MM.1S (cell line): ENCODE measurements at regions not wholly inside any gene's neighbourhood (a gene's known extent, or its start where the extent isn't known, plus 50 kb on each side); places are given as distances from the start of the nearest gene placed in this dataset.

ENCODE experiments used
- DNase-seq: peaks from one replicate; pipeline ENCODE4 v3.0.0-alpha.2; 2015
- H2AFZ ChIP-seq: fragments of 300-600 bp; sonication (generic); 2 replicates; pipeline ENCODE4 v1.6.0; 2016; ENCODE audit warnings: antibody characterized with exemption, low read length
- H3F3A ChIP-seq: fragments of 300-600 bp; sonication (generic); 2 replicates; pipeline ENCODE4 v1.6.1; 2016; ENCODE audit warnings: mild to moderate bottlenecking, antibody characterized with exemption, low read length, moderate library complexity, mixed read lengths; ENCODE audit not compliant: insufficient read depth
- H3K27ac ChIP-seq: fragments of 300-600 bp; sonication (generic); 2 replicates; pipeline ENCODE4 v1.5.1; 2016; ENCODE audit warnings: mild to moderate bottlenecking, low read length
- H3K27me3 ChIP-seq: fragments of 300-600 bp; sonication (generic); replicated peaks from 2 replicates; pipeline ENCODE4 v1.6.0; 2016; ENCODE audit warnings: low read length; ENCODE audit not compliant: insufficient read depth
- H3K36me3 ChIP-seq: fragments of 300-600 bp; sonication (generic); replicated peaks from 2 replicates; pipeline ENCODE4 v1.6.1; 2016; ENCODE audit warnings: mild to moderate bottlenecking, low read length, mixed read lengths; ENCODE audit not compliant: insufficient read depth
- H3K4me1 ChIP-seq: fragments of 300-600 bp; sonication (generic); 2 replicates; pipeline ENCODE4 v1.6.1; 2016; ENCODE audit warnings: low read length, mixed read lengths
- H3K4me2 ChIP-seq: fragments of 300-600 bp; sonication (generic); 2 replicates; pipeline ENCODE4 v1.6.0; 2016; ENCODE audit warnings: low read depth, low read length
- H3K4me3 ChIP-seq: fragments of 300-600 bp; sonication (generic); 2 replicates; pipeline ENCODE4 v1.5.1; 2016; ENCODE audit warnings: low read length, mixed read lengths
- H3K79me2 ChIP-seq: fragments of 300-600 bp; sonication (generic); 2 replicates; pipeline ENCODE4 v1.6.1; 2016; ENCODE audit warnings: mixed run types, low read length, mixed read lengths
- H3K9ac ChIP-seq: fragments of 300-600 bp; sonication (generic); 2 replicates; pipeline ENCODE4 v1.6.1; 2016; ENCODE audit warnings: low read length, mixed read lengths
- H3K9me2 ChIP-seq: fragments of 300-600 bp; sonication (generic); replicated peaks from 2 replicates; pipeline ENCODE4 v1.6.1; 2016; ENCODE audit warnings: mild to moderate bottlenecking, low read length, mixed read lengths; ENCODE audit not compliant: insufficient read depth
- H3K9me3 ChIP-seq: fragments of 300-600 bp; sonication (generic); replicated peaks from 2 replicates; pipeline ENCODE4 v1.6.1; 2016; ENCODE audit warnings: mild to moderate bottlenecking, low read length, mixed read lengths; ENCODE audit not compliant: insufficient read depth
- H4K20me1 ChIP-seq: fragments of 300-600 bp; sonication (generic); 2 replicates; pipeline ENCODE4 v1.6.1; 2016; ENCODE audit warnings: mild to moderate bottlenecking, low read length, moderate library complexity, mixed read lengths; ENCODE audit not compliant: insufficient read depth
- CTCF ChIP-seq: fragments of 300-600 bp; sonication (generic); IDR thresholded peaks from 2 replicates; pipeline ENCODE4 v1.5.1; 2016; ENCODE audit warnings: antibody characterized with exemption, low read length, mixed read lengths
- EZH2 ChIP-seq: fragments of 300-600 bp; sonication (generic); optimal IDR thresholded peaks from 2 replicates; pipeline ENCODE3; 2017; ENCODE audit warnings: low read depth, mild to moderate bottlenecking, antibody characterized with exemption, low read length, mixed read lengths
- EZH2phosphoT487 ChIP-seq: fragments of 300-600 bp; sonication (generic); IDR thresholded peaks from 2 replicates; pipeline ENCODE4 v1.6.1; 2018; ENCODE audit warnings: antibody characterized with exemption, low read length

- H3K27me3 ChIP-seq, result no peaks in the 10 kb centered on the region
- no peak overlapping the region for H3K9ac ChIP-seq
- no peak for DNase-seq
- H3K4me2 ChIP-seq, result no peak overlapping the region
- no peaks in the 10 kb centered on the region for H3K9me2 ChIP-seq
- H3K27ac ChIP-seq, result no peak overlapping the region
- no peak overlapping the region for H2AFZ ChIP-seq
- H3K79me2 ChIP-seq, result no peaks in the 10 kb centered on the region
- H3K9me3 ChIP-seq, result no peaks in the 10 kb centered on the region
- no peak overlapping the region for H3K4me3 ChIP-seq
- no peak for TF ChIP-seq EZH2
- TF ChIP-seq CTCF, result no peak
- no peak for TF ChIP-seq EZH2phosphoT487
- H4K20me1 ChIP-seq, result no peaks in the 10 kb centered on the region
- H3K36me3 ChIP-seq, result no peaks in the 10 kb centered on the region
- H3K4me1 ChIP-seq, result peaks cover 4% of the 10 kb centered on the region; the same call in 1 of the 2 replicates
- H3F3A ChIP-seq, result no peaks in the 10 kb centered on the region
Measured at GRCh38 chr5:94027145-94027544, 285.7 kb upstream of the POU5F2 start.

GRCh38 chr5:94025788-94026473, 284.5 kb upstream of the POU5F2 start:
- H2AFZ ChIP-seq, result no peak overlapping the region
- no peak for DNase-seq
- H3K4me1 ChIP-seq, result peaks cover 4% of the 10 kb centered on the region; the same call in 1 of the 2 replicates
- no peaks in the 10 kb centered on the region for H4K20me1 ChIP-seq
- H3F3A ChIP-seq, result no peaks in the 10 kb centered on the region
- H3K4me2 ChIP-seq, result no peak overlapping the region
- H3K36me3 ChIP-seq, result no peaks in the 10 kb centered on the region
- H3K27me3 ChIP-seq, result no peaks in the 10 kb centered on the region
- H3K27ac ChIP-seq, result no peak overlapping the region
- H3K9me3 ChIP-seq, result no peaks in the 10 kb centered on the region
- H3K9me2 ChIP-seq, result no peaks in the 10 kb centered on the region
- no peaks in the 10 kb centered on the region for H3K79me2 ChIP-seq
- TF ChIP-seq EZH2phosphoT487, result no peak
- no peak for TF ChIP-seq CTCF
- no peak for TF ChIP-seq EZH2
- no peak overlapping the region for H3K4me3 ChIP-seq
- H3K9ac ChIP-seq, result no peak overlapping the region

GRCh38 chr5:94024620-94025019, 283.2 kb upstream of the POU5F2 start:
- Histone ChIP-seq H3K4me3 (no peak overlapping the region), H3K79me2 (no peaks in the 10 kb centered on the region), H3K27ac (no peak overlapping the region), H3K27me3 (no peaks in the 10 kb centered on the region), H3K36me3 (no peaks in the 10 kb centered on the region), H3K4me1 (peaks cover 4% of the 10 kb centered on the region; the same call in 1 of the 2 replicates), H2AFZ (no peak overlapping the region), H3K9ac (no peak overlapping the region), H3K4me2 (no peak overlapping the region), H4K20me1 (no peaks in the 10 kb centered on the region), H3K9me2 (no peaks in the 10 kb centered on the region), H3K9me3 (no peaks in the 10 kb centered on the region), H3F3A (no peaks in the 10 kb centered on the region)
- TF ChIP-seq CTCF (no peak), EZH2 (no peak), EZH2phosphoT487 (no peak)
- DNase-seq, result no peak
